ENCODE measurements at regions not wholly inside any gene's neighbourhood (a gene's known extent, or its start where the extent isn't known, plus 50 kb on each side); places are given as distances from the start of the nearest gene placed in this dataset.
"Not testable (repeated sequence)": the region's sequence is repeated elsewhere in the genome, so short reads cannot be mapped to it uniquely, and the experiment has no call there.

GRCh38 chr15:93770788-93771187 lies 460.6 kb upstream of the MCTP2 start:
- H3K4me3 ChIP-seq (ENCODE audit: severe bottlenecking): no peak overlapping the region
- H3K27ac ChIP-seq (ENCODE audit: poor library complexity, severe bottlenecking): no peak overlapping the region
- H3K9me3 ChIP-seq (ENCODE audit: severe bottlenecking): no peaks in the 10 kb centered on the region
- H3K27me3 ChIP-seq (ENCODE audit: insufficient read depth, poor library complexity, severe bottlenecking): no peaks in the 10 kb centered on the region
- no peaks in the 10 kb centered on the region for H3K36me3 ChIP-seq (ENCODE audit: low read depth)
- DNase-seq (ENCODE audit: low spot score): no peak
- no peak for TF ChIP-seq CTCF (IDR thresholded peaks at IDR 0.05; ENCODE audit: poor library complexity, severe bottlenecking)
- no peak for ATAC-seq (ENCODE audit: low read depth)
- peaks cover 7% of the 10 kb centered on the region for H3K4me1 ChIP-seq (ENCODE audit: insufficient read depth, poor library complexity, severe bottlenecking)

- ATAC-seq (ENCODE audit: low read depth) (no peak), DNase-seq (ENCODE audit: low spot score) (no peak)
- Histone ChIP-seq H3K4me3 (ENCODE audit: severe bottlenecking) (no peak overlapping the region), H3K27me3 (ENCODE audit: insufficient read depth, poor library complexity, severe bottlenecking) (no peaks in the 10 kb centered on the region), H3K9me3 (ENCODE audit: severe bottlenecking) (no peaks in the 10 kb centered on the region), H3K27ac (ENCODE audit: poor library complexity, severe bottlenecking) (no peak overlapping the region), H3K4me1 (ENCODE audit: insufficient read depth, poor library complexity, severe bottlenecking) (no peaks in the 10 kb centered on the region), H3K36me3 (ENCODE audit: low read depth) (no peaks in the 10 kb centered on the region)
- no peak for TF ChIP-seq CTCF (IDR thresholded peaks at IDR 0.05; ENCODE audit: poor library complexity, severe bottlenecking)
Observed at GRCh38 chr15:93762036-93762435, 469.3 kb upstream of the MCTP2 start.

DNA sequence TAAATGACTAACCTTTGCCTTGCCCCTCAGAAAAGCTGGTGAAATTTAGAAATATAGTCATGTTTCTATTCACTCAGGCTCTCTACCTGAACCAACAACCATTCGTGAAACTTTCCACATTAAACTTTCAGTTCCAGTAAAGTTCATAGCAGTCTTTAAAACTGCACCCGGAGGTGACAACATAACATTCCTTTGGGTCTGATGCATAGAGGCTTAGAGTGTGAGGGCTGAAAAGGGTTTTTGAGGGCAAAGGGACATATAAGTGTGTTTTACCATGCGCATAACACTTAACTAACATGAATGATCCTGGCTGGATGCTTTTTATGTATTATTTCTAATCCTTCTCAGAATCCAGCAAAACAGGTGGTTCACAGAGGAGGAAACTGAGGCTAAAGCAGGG lies 471.7 kb upstream of the MCTP2 start:
- no peak for TF ChIP-seq CTCF (IDR thresholded peaks at IDR 0.05; ENCODE audit: poor library complexity, severe bottlenecking)
- no peaks in the 10 kb centered on the region for H3K36me3 ChIP-seq (ENCODE audit: low read depth)
- no peaks in the 10 kb centered on the region for H3K27me3 ChIP-seq (ENCODE audit: insufficient read depth, poor library complexity, severe bottlenecking)
- no peaks in the 10 kb centered on the region for H3K4me1 ChIP-seq (ENCODE audit: insufficient read depth, poor library complexity, severe bottlenecking)
- no peak overlapping the region for H3K27ac ChIP-seq (ENCODE audit: poor library complexity, severe bottlenecking)
- H3K9me3 ChIP-seq (ENCODE audit: severe bottlenecking): no peaks in the 10 kb centered on the region
- ATAC-seq (ENCODE audit: low read depth): peak; percentile 87
- H3K4me3 ChIP-seq (ENCODE audit: severe bottlenecking): no peak overlapping the region
- no peak for DNase-seq (ENCODE audit: low spot score)

GRCh38 chr15:93758824-93759223 lies 472.5 kb upstream of the MCTP2 start:
- Histone ChIP-seq H3K27ac (ENCODE audit: poor library complexity, severe bottlenecking) (no peak overlapping the region), H3K9me3 (ENCODE audit: severe bottlenecking) (no peaks in the 10 kb centered on the region), H3K36me3 (ENCODE audit: low read depth) (no peaks in the 10 kb centered on the region), H3K27me3 (ENCODE audit: insufficient read depth, poor library complexity, severe bottlenecking) (no peaks in the 10 kb centered on the region), H3K4me1 (ENCODE audit: insufficient read depth, poor library complexity, severe bottlenecking) (no peaks in the 10 kb centered on the region), H3K4me3 (ENCODE audit: severe bottlenecking) (no peak overlapping the region)
- no peak for TF ChIP-seq CTCF (IDR thresholded peaks at IDR 0.05; ENCODE audit: poor library complexity, severe bottlenecking)
- DNase-seq (ENCODE audit: low spot score) (no peak), ATAC-seq (ENCODE audit: low read depth) (no peak)

DNA sequence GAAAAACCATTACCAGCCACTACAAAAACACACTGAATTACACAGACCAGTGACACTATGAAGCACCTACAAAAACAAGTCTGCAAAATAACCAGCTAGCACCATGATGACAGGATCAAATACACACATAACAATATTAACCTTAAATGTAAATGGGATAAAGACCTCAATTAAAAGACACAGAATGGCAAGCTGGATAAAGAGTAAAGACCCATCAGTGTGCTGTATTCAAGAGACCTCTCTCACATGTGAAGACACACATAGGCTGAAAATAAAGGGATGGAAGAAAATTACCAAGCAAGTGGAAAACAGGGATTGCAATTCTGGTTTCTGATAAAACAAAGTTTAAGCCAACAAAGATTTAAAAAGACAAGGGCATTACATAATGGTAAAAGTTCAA lies 482.7 kb upstream of the MCTP2 start:
- DNase-seq (ENCODE audit: low spot score): no peak
- no peak for ATAC-seq (ENCODE audit: low read depth)

GRCh38 chr15:93734976-93735375 lies 496.4 kb upstream of the MCTP2 start:
- H3K4me3 ChIP-seq (ENCODE audit: severe bottlenecking); H3K27me3 ChIP-seq (ENCODE audit: insufficient read depth, poor library complexity, severe bottlenecking); H3K4me1 ChIP-seq (ENCODE audit: insufficient read depth, poor library complexity, severe bottlenecking); H3K36me3 ChIP-seq (ENCODE audit: low read depth); H3K9me3 ChIP-seq (ENCODE audit: severe bottlenecking); H3K27ac ChIP-seq (ENCODE audit: poor library complexity, severe bottlenecking); DNase-seq (ENCODE audit: low spot score); ATAC-seq (ENCODE audit: low read depth): not testable (repeated sequence)

More for the DNA sequence above, 482.7 kb upstream of the MCTP2 start:
- H3K9me3 ChIP-seq (ENCODE audit: severe bottlenecking): peaks cover 7% of the 10 kb centered on the region
- H3K4me1 ChIP-seq (ENCODE audit: insufficient read depth, poor library complexity, severe bottlenecking): no peaks in the 10 kb centered on the region
- no peak overlapping the region for H3K27ac ChIP-seq (ENCODE audit: poor library complexity, severe bottlenecking)
- H3K27me3 ChIP-seq (ENCODE audit: insufficient read depth, poor library complexity, severe bottlenecking): peaks cover 3% of the 10 kb centered on the region
- H3K4me3 ChIP-seq (ENCODE audit: severe bottlenecking): no peak overlapping the region
- no peak for TF ChIP-seq CTCF (IDR thresholded peaks at IDR 0.05; ENCODE audit: poor library complexity, severe bottlenecking)
- H3K36me3 ChIP-seq (ENCODE audit: low read depth): no peaks in the 10 kb centered on the region

All from RWPE2 (cell line).